ENCODE measurements at regions not wholly inside any gene's neighbourhood (a gene's known extent, or its start where the extent isn't known, plus 50 kb on each side); places are given as distances from the start of the nearest gene placed in this dataset.

GRCh38 chr4:152052451-152053057, 291.7 kb upstream of the GATB start:
- TF ChIP-seq CTCF (IDR thresholded peaks at IDR 0.05; ENCODE audit: low read depth, low read length, poor library complexity, severe bottlenecking), result no peak
- no peak for TF ChIP-seq EZH2phosphoT487 (IDR thresholded peaks at IDR 0.05; ENCODE audit: borderline replicate concordance, low read length)

All from DOHH2 (cell line).